ENCODE measurements at regions not wholly inside any gene's neighbourhood (a gene's known extent, or its start where the extent isn't known, plus 50 kb on each side); places are given as distances from the start of the nearest gene placed in this dataset.

GRCh38 chr6:105901583-105901982, 184.6 kb upstream of the PRDM1 start:
- DNase-seq = no peak

GRCh38 chr6:105900125-105900937, 185.8 kb upstream of the PRDM1 start:
- DNase-seq = no peak

- no peak for DNase-seq
Observed at GRCh38 chr6:105898286-105898685, 187.8 kb upstream of the PRDM1 start.

GRCh38 chr6:105897131-105897530, 189.0 kb upstream of the PRDM1 start:
- no peak for DNase-seq

- DNase-seq = no peak
Observed at GRCh38 chr6:105896821-105897095, 189.4 kb upstream of the PRDM1 start.

- DNase-seq = peak; percentile 46
Observed at GRCh38 chr6:105896052-105896820, 189.9 kb upstream of the PRDM1 start.

- no peak for DNase-seq
Observed at GRCh38 chr6:105894556-105894955, 191.6 kb upstream of the PRDM1 start.

GRCh38 chr6:105893741-105894140, 192.4 kb upstream of the PRDM1 start:
- DNase-seq = no peak

- no peak for DNase-seq
Observed at GRCh38 chr6:105892577-105893262, 193.4 kb upstream of the PRDM1 start.

- DNase-seq = no peak
Observed at GRCh38 chr6:105890521-105891244, 195.5 kb upstream of the PRDM1 start.

- no peak for DNase-seq
Observed at GRCh38 chr6:105889902-105890301, 196.2 kb upstream of the PRDM1 start.

- DNase-seq = no peak
Observed at GRCh38 chr6:105886814-105887544, 199.2 kb upstream of the PRDM1 start.

GRCh38 chr6:105886066-105886813, 199.9 kb upstream of the PRDM1 start:
- DNase-seq = no peak

GRCh38 chr6:105884426-105884825, 201.7 kb upstream of the PRDM1 start:
- DNase-seq = no peak

- no peak for DNase-seq
Observed at GRCh38 chr6:105884011-105884410, 202.1 kb upstream of the PRDM1 start.

- DNase-seq = no peak
Observed at GRCh38 chr6:105882828-105883227, 203.3 kb upstream of the PRDM1 start.

GRCh38 chr6:105882121-105882803, 203.9 kb upstream of the PRDM1 start:
- no peak for DNase-seq

GRCh38 chr6:105881608-105882007, 204.5 kb upstream of the PRDM1 start:
- no peak for DNase-seq

- no peak for DNase-seq
Observed at GRCh38 chr6:105880030-105880492, 206.1 kb upstream of the PRDM1 start.

GRCh38 chr6:105879146-105879545, 207.0 kb upstream of the PRDM1 start:
- DNase-seq = no peak
